Trophoblast cell (in vitro differentiated cells and primary cell): ENCODE measurements at regions not wholly inside any gene's neighbourhood (a gene's known extent, or its start where the extent isn't known, plus 50 kb on each side); places are given as distances from the start of the nearest gene placed in this dataset.

Source experiments
- DNase-seq, 2 donors: peaks; one replicate each; pipeline ENCODE4 v3.0.0-alpha.2; 2016
- H2AFZ ChIP-seq: 2 replicates; pipeline ENCODE4 v1.6.1; 2013; ENCODE audit warnings: low read length, moderate library complexity, mild to moderate bottlenecking; ENCODE audit not compliant: insufficient read depth, poor library complexity
- H2AK5ac ChIP-seq: 2 replicates; pipeline ENCODE4 v1.6.1; 2013; ENCODE audit warnings: mild to moderate bottlenecking, low read length
- H2BK120ac ChIP-seq: 2 replicates; pipeline ENCODE4 v1.6.1; 2013; ENCODE audit warnings: low read length, mild to moderate bottlenecking, moderate library complexity; ENCODE audit not compliant: insufficient read depth, poor library complexity
- H2BK12ac ChIP-seq: 2 replicates; pipeline ENCODE4 v1.6.1; 2013; ENCODE audit warnings: mild to moderate bottlenecking, low read length, moderate library complexity
- H2BK5ac ChIP-seq: 2 replicates; pipeline ENCODE4 v1.6.1; 2013; ENCODE audit warnings: low read length, low read depth, moderate library complexity, mild to moderate bottlenecking; ENCODE audit not compliant: poor library complexity
- H3K14ac ChIP-seq: 2 replicates; pipeline ENCODE4 v1.6.1; 2013; ENCODE audit warnings: mild to moderate bottlenecking, low read length
- H3K18ac ChIP-seq: 2 replicates; pipeline ENCODE4 v1.6.1; 2013; ENCODE audit warnings: mild to moderate bottlenecking, low read length
- H3K23ac ChIP-seq: 2 replicates; pipeline ENCODE4 v1.6.1; 2013; ENCODE audit warnings: low read length
- H3K27ac ChIP-seq: 2 replicates; pipeline ENCODE4 v1.5.1; 2013; ENCODE audit warnings: low read depth, mild to moderate bottlenecking, inconsistent platforms, low read length, moderate library complexity
- H3K27me3 ChIP-seq: 2 replicates; pipeline ENCODE4 v1.6.1; 2013; ENCODE audit warnings: inconsistent platforms, mild to moderate bottlenecking, low read length, moderate library complexity; ENCODE audit not compliant: insufficient read depth
- H3K36me3 ChIP-seq, 2 experiments: 1 replicate in 1 of 2; 2 replicates in 1 of 2; pipeline ENCODE4 v1.6.1; 2013; ENCODE audit warnings: low read length in 2 of 2, mild to moderate bottlenecking in 2 of 2, moderate library complexity in 1 of 2; ENCODE audit not compliant: insufficient read depth in 2 of 2, control insufficient read depth in 1 of 2
- H3K4ac ChIP-seq: 2 replicates; pipeline ENCODE4 v1.6.1; 2013; ENCODE audit warnings: low read depth, mild to moderate bottlenecking, low read length, moderate library complexity
- H3K4me1 ChIP-seq, 2 experiments: 1 replicate in 1 of 2; 2 replicates in 1 of 2; pipeline ENCODE4 v1.6.1; 2013; ENCODE audit warnings: low read length in 2 of 2, mild to moderate bottlenecking in 2 of 2, moderate library complexity in 1 of 2; ENCODE audit not compliant: insufficient read depth in 2 of 2, control insufficient read depth in 1 of 2
- H3K4me2 ChIP-seq: 2 replicates; pipeline ENCODE4 v1.6.1; 2013; ENCODE audit warnings: inconsistent platforms, mild to moderate bottlenecking, low read length, moderate library complexity
- H3K4me3 ChIP-seq: 2 replicates; pipeline ENCODE4 v1.5.1; 2013; ENCODE audit warnings: mild to moderate bottlenecking, low read depth, low read length, inconsistent platforms
- H3K79me1 ChIP-seq: one replicate; pipeline ENCODE4 v1.6.1; 2013; ENCODE audit warnings: low read length
- H3K79me2 ChIP-seq: 2 replicates; pipeline ENCODE4 v1.6.1; 2013; ENCODE audit warnings: low read length, mild to moderate bottlenecking; ENCODE audit not compliant: control insufficient read depth, insufficient read depth, poor library complexity
- H3K9ac ChIP-seq: 2 replicates; pipeline ENCODE4 v1.6.1; 2013; ENCODE audit warnings: mild to moderate bottlenecking, low read length
- H3K9me3 ChIP-seq: 2 replicates; pipeline ENCODE4 v1.6.1; 2013; ENCODE audit warnings: low read depth, mild to moderate bottlenecking, control low read depth, inconsistent platforms, low read length; ENCODE audit not compliant: insufficient read depth
- H4K12ac ChIP-seq: 2 replicates; pipeline ENCODE4 v1.6.1; 2013; ENCODE audit warnings: low read depth, mild to moderate bottlenecking, low read length, moderate library complexity
- H4K8ac ChIP-seq: 2 replicates; pipeline ENCODE4 v1.6.1; 2013; ENCODE audit warnings: low read depth, mild to moderate bottlenecking, low read length, moderate library complexity
- H4K91ac ChIP-seq: one replicate; pipeline ENCODE4 v1.6.1; 2013; ENCODE audit warnings: low read depth, mild to moderate bottlenecking, low read length, moderate library complexity
- WGBS: extraction: QIAGEN DNeasy Blood & Tissue Kit; methylation state at CpG from one replicate; pipeline ENCODE4 v1.1.7; 2013; ENCODE audit warnings: missing lambda C conversion rate; ENCODE audit not compliant: insufficient read length, insufficient coverage; ENCODE audit errors: extremely low coverage; 5-methylcytosine and 5-hydroxymethylcytosine counted together

DNA sequence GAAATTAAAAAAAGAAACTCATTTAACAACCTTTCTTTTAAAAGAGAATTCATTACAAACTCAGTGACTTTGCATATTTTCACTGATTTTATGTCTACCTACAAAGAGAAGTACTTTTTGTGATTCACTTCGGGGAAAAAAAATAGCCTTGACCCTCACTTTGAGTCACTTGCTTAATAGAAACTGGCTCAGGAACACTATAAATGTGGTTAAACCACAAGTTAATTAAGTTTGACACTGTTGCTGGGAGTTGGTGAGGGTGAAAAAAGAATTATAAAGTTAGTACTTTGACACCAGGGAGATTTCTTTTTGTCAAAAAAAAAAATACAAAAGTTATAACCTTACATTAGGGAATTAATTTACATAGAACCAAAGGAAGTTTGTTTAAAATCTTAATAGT, 810.9 kb downstream of the NR2F2 start:
- Histone ChIP-seq H3K9ac (no peak overlapping the region), H3K9me3 (peaks cover 2% of the 10 kb centered on the region), H3K36me3 (no peaks in the 10 kb centered on the region), H2BK120ac (no peak overlapping the region), H3K4me1 (no peaks in the 10 kb centered on the region), H3K4me3 (no peak overlapping the region), H3K79me2 (no peaks in the 10 kb centered on the region), H3K23ac (no peak overlapping the region), H4K91ac (no peak overlapping the region), H2BK12ac (no peak overlapping the region), H3K18ac (no peak overlapping the region), H2AFZ (no peak overlapping the region), H2BK5ac (no peak overlapping the region), H3K79me1 (no peaks in the 10 kb centered on the region), H3K14ac (no peak overlapping the region), H3K27me3 (no peaks in the 10 kb centered on the region), H3K27ac (no peak overlapping the region), H2AK5ac (no peak overlapping the region), H4K8ac (no peak overlapping the region), H3K4ac (no peak overlapping the region), H4K12ac (no peak overlapping the region), H3K4me2 (no peak overlapping the region)
- WGBS = no CpG with 5 or more reads among the region's 1 CpG
- no peak for DNase-seq

DNA sequence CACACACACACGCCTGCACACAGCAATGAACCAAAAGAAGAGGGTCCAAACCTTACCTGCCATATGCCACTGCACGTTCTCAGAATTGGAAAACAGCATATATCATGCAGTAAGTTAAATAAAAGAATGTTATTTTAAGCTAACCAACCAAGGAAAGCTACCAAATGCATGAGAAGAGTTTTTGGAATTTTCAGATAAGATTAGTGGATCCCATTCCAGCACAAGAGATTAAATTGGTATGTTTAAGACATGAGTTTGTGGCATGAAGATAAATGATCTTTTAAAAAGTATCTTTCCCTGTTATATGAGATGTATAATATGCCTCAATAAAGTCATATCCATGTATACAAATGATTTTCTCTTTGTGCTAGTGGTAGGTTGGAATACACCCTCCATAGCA, 811.4 kb downstream of the NR2F2 start:
- Histone ChIP-seq H2BK12ac (no peak overlapping the region), H4K12ac (no peak overlapping the region), H2AFZ (no peak overlapping the region), H3K4ac (no peak overlapping the region), H2BK5ac (no peak overlapping the region), H4K91ac (no peak overlapping the region), H3K14ac (no peak overlapping the region), H3K18ac (no peak overlapping the region), H3K4me2 (no peak overlapping the region), H4K8ac (no peak overlapping the region), H2BK120ac (no peak overlapping the region), H2AK5ac (no peak overlapping the region), H3K36me3 (no peaks in the 10 kb centered on the region), H3K23ac (no peak overlapping the region), H3K9ac (no peak overlapping the region), H3K9me3 (peaks cover 2% of the 10 kb centered on the region), H3K79me2 (no peaks in the 10 kb centered on the region), H3K79me1 (no peaks in the 10 kb centered on the region), H3K27me3 (no peaks in the 10 kb centered on the region), H3K4me3 (no peak overlapping the region), H3K4me1 (no peaks in the 10 kb centered on the region), H3K27ac (no peak overlapping the region)
- DNase-seq = peak in 1 of 2 donors; percentile 54
- no CpG with 5 or more reads among the region's 2 CpGs for WGBS

DNA sequence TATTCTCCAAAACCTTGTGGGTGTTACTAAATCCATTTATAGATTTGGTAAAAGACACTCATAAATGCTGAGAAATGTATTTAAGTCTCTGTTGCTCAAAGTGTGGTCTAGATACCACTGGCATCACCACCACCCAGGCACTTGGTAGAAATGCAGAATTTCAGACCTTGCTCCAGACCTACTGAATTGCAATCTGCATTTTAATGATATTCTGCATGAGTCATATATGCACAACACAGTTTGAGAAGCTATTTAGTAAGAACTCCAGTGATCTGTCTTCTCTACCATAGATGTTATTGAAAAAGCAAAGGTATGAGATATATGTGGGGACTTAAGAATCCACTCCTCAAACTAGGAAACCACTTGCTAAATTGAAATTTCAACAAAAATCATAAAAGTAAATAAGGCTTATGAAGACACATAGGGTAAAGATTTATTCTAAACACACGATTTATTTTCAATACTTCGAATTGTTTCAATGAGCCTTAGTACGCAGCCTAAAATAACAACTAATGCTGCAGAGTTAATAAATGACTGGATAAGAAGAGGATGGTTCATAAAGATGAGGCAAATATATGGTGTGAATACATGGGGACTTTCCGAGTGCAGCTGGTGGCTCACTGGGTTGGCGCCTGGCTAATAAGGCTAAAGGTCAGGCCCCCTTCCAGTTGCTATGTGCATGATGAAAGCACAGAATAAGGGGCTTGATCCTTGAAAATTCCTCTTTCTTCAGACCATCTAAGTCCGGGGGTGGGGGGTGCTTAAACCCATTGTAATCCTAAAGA, 813.3 kb downstream of the NR2F2 start:
- no peak overlapping the region for H3K9ac ChIP-seq
- no peak overlapping the region for H4K12ac ChIP-seq
- no peak overlapping the region for H2AFZ ChIP-seq
- H4K91ac ChIP-seq = no peak overlapping the region
- DNase-seq = no peak
- H3K79me2 ChIP-seq = no peaks in the 10 kb centered on the region
- H3K4me2 ChIP-seq = no peak overlapping the region
- no peak overlapping the region for H2AK5ac ChIP-seq
- H3K9me3 ChIP-seq = peaks cover 4% of the 10 kb centered on the region
- H3K27ac ChIP-seq = no peak overlapping the region
- H2BK12ac ChIP-seq = no peak overlapping the region
- H3K23ac ChIP-seq = no peak overlapping the region
- no peak overlapping the region for H2BK120ac ChIP-seq
- H3K4ac ChIP-seq = no peak overlapping the region
- H3K79me1 ChIP-seq = no peaks in the 10 kb centered on the region
- no peak overlapping the region for H3K14ac ChIP-seq
- H3K18ac ChIP-seq = no peak overlapping the region
- no CpG with 5 or more reads among the region's 6 CpGs for WGBS
- H2BK5ac ChIP-seq = no peak overlapping the region
- H3K4me3 ChIP-seq = no peak overlapping the region
- H3K4me1 ChIP-seq = no peaks in the 10 kb centered on the region
- no peaks in the 10 kb centered on the region for H3K36me3 ChIP-seq
- no peaks in the 10 kb centered on the region for H3K27me3 ChIP-seq
- no peak overlapping the region for H4K8ac ChIP-seq

DNA sequence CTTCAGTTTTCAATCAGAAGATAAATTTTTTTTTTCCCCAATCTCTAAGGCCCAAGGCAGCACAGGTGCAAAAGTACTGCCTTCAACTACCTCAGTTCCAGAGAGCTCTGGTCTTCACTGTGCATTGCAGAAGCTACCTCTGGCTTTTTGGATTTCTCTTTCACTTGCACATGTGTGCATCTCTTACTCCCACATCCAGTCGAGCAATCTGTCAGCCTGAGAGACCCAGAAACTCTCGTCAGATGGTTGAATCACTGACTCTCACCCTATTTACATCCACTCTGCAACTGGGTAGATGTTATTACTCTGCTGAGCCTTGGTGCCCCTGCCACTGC, 813.8 kb downstream of the NR2F2 start:
- Histone ChIP-seq H3K4me1 (no peaks in the 10 kb centered on the region), H3K27me3 (no peaks in the 10 kb centered on the region), H3K23ac (no peak overlapping the region), H3K18ac (no peak overlapping the region), H3K4me2 (no peak overlapping the region), H2AFZ (no peak overlapping the region), H2BK12ac (no peak overlapping the region), H3K9me3 (peaks cover 4% of the 10 kb centered on the region), H3K14ac (no peak overlapping the region), H3K79me2 (no peaks in the 10 kb centered on the region), H2BK120ac (no peak overlapping the region), H4K8ac (no peak overlapping the region), H4K91ac (no peak overlapping the region), H3K4me3 (no peak overlapping the region), H3K9ac (no peak overlapping the region), H2AK5ac (no peak overlapping the region), H2BK5ac (no peak overlapping the region), H3K36me3 (no peaks in the 10 kb centered on the region), H3K27ac (no peak overlapping the region), H4K12ac (no peak overlapping the region), H3K4ac (no peak overlapping the region), H3K79me1 (no peaks in the 10 kb centered on the region)
- DNase-seq = no peak
- no CpG with 5 or more reads among the region's 2 CpGs for WGBS
